H9 (cell line): ENCODE measurements at regions not wholly inside any gene's neighbourhood (a gene's known extent, or its start where the extent isn't known, plus 50 kb on each side); places are given as distances from the start of the nearest gene placed in this dataset.

ENCODE experiments used
- DNase-seq: peaks from one replicate; pipeline ENCODE4 v3.0.0-alpha.2; 2017
- H2AFZ ChIP-seq: one replicate; pipeline ENCODE4 v1.6.1; 2013; ENCODE audit warnings: mild to moderate bottlenecking, low read length, control low read depth, moderate library complexity
- H2AK5ac ChIP-seq: 2 replicates; pipeline ENCODE4 v1.6.1; 2013; ENCODE audit warnings: low read length, control low read depth, mixed read lengths; ENCODE audit not compliant: insufficient read length
- H2BK120ac ChIP-seq: one replicate; pipeline ENCODE4 v1.6.1; 2013; ENCODE audit warnings: low read depth, mild to moderate bottlenecking, low read length, control low read depth, inconsistent platforms; ENCODE audit not compliant: poor library complexity, severe bottlenecking
- H2BK12ac ChIP-seq: 2 replicates; pipeline ENCODE4 v1.6.1; 2013; ENCODE audit warnings: low read length, control low read depth, mixed read lengths, low read depth; ENCODE audit not compliant: insufficient read length
- H2BK15ac ChIP-seq: 2 replicates; pipeline ENCODE4 v1.6.1; 2013; ENCODE audit warnings: low read depth, low read length, control low read depth
- H2BK20ac ChIP-seq: one replicate; pipeline ENCODE4 v1.6.1; 2013; ENCODE audit warnings: low read depth, mild to moderate bottlenecking, low read length, control low read depth, inconsistent platforms; ENCODE audit not compliant: poor library complexity, severe bottlenecking
- H2BK5ac ChIP-seq: 2 replicates; pipeline ENCODE4 v1.6.1; 2013; ENCODE audit warnings: low read length, control low read depth, mixed read lengths; ENCODE audit not compliant: insufficient read length
- H3K14ac ChIP-seq: 2 replicates; pipeline ENCODE4 v1.6.1; 2013; ENCODE audit warnings: low read length, control low read depth; ENCODE audit not compliant: insufficient read depth
- H3K18ac ChIP-seq: 2 replicates; pipeline ENCODE4 v1.6.1; 2013; ENCODE audit warnings: low read depth, mild to moderate bottlenecking, mixed read lengths, low read length, control low read depth; ENCODE audit not compliant: insufficient read length
- H3K23ac ChIP-seq: 2 replicates; pipeline ENCODE4 v1.6.1; 2013; ENCODE audit warnings: low read length, control low read depth, mixed read lengths, low read depth; ENCODE audit not compliant: insufficient read length
- H3K23me2 ChIP-seq: 2 replicates; pipeline ENCODE4 v1.6.1; 2013; ENCODE audit warnings: low read depth, mild to moderate bottlenecking, mixed read lengths, low read length, control low read depth; ENCODE audit not compliant: insufficient read length, poor library complexity, severe bottlenecking
- H3K27ac ChIP-seq: 2 replicates; pipeline ENCODE4 v1.5.1; 2013; ENCODE audit warnings: low read length, control low read depth, mixed read lengths, low read depth; ENCODE audit not compliant: insufficient read length
- H3K27me3 ChIP-seq: 2 replicates; pipeline ENCODE4 v1.6.1; 2013; ENCODE audit warnings: low read length, control low read depth, inconsistent platforms; ENCODE audit not compliant: insufficient read depth
- H3K4ac ChIP-seq: 2 replicates; pipeline ENCODE4 v1.6.1; 2013; ENCODE audit warnings: low read depth, mild to moderate bottlenecking, control low read depth, inconsistent platforms, low read length, moderate library complexity
- H3K4me1 ChIP-seq: 2 replicates; pipeline ENCODE4 v1.6.1; 2013; ENCODE audit warnings: low read length, control low read depth, inconsistent platforms; ENCODE audit not compliant: insufficient read depth
- H3K4me2 ChIP-seq: 2 replicates; pipeline ENCODE4 v1.6.1; 2013; ENCODE audit warnings: low read length, control low read depth, mixed read lengths; ENCODE audit not compliant: insufficient read length, insufficient read depth
- H3K56ac ChIP-seq: 2 replicates; pipeline ENCODE4 v1.6.1; 2013; ENCODE audit warnings: low read depth, mild to moderate bottlenecking, mixed read lengths, low read length, control low read depth; ENCODE audit not compliant: insufficient read length
- H3K79me1 ChIP-seq: 2 replicates; pipeline ENCODE4 v1.6.1; 2013; ENCODE audit warnings: low read depth, mild to moderate bottlenecking, moderate library complexity, low read length, control low read depth, inconsistent platforms; ENCODE audit not compliant: insufficient read depth, poor library complexity, severe bottlenecking
- H3K79me2 ChIP-seq: 2 replicates; pipeline ENCODE4 v1.6.1; 2013; ENCODE audit warnings: low read length, control low read depth, inconsistent platforms; ENCODE audit not compliant: insufficient read depth
- H3K9ac ChIP-seq: 2 replicates; pipeline ENCODE4 v1.6.1; 2013; ENCODE audit warnings: low read length, control low read depth, mixed read lengths; ENCODE audit not compliant: insufficient read length; ENCODE audit errors: extremely low read depth
- H3K9me3 ChIP-seq: one replicate; pipeline ENCODE4 v1.6.1; 2013; ENCODE audit warnings: low read depth, low read length, inconsistent platforms; ENCODE audit not compliant: control insufficient read depth
- H3T11ph ChIP-seq: one replicate; pipeline ENCODE4 v1.6.1; 2013; ENCODE audit warnings: mild to moderate bottlenecking, low read length, control low read depth, inconsistent platforms
- H4K20me1 ChIP-seq: one replicate; pipeline ENCODE4 v1.6.1; 2013; ENCODE audit not compliant: control insufficient read depth, insufficient read length, insufficient read depth
- H4K5ac ChIP-seq: 2 replicates; pipeline ENCODE4 v1.6.1; 2013; ENCODE audit warnings: low read depth, mild to moderate bottlenecking, mixed read lengths, low read length, control low read depth; ENCODE audit not compliant: insufficient read length
- H4K8ac ChIP-seq: replicated peaks from 2 replicates; pipeline ENCODE4 v1.6.1; 2013; ENCODE audit warnings: low read length, control low read depth, mixed read lengths, low read depth; ENCODE audit not compliant: insufficient read length
- H4K91ac ChIP-seq: 2 replicates; pipeline ENCODE4 v1.6.1; 2013; ENCODE audit warnings: low read depth, mild to moderate bottlenecking, moderate library complexity, mixed read lengths, low read length, control low read depth; ENCODE audit not compliant: insufficient read length
- H3K27ac Mint-ChIP-seq, 3 experiments: 2 replicates in 2 of 3; 3 replicates in 1 of 3; pipeline ENCODE4 v1.8.0; 2020 to 2021; ENCODE audit warnings: mixed read lengths in 3 of 3, mild to moderate bottlenecking in 1 of 3, moderate library complexity in 1 of 3
- H3K27me3 Mint-ChIP-seq: 2 replicates; pipeline ENCODE4 v1.8.0; 2021; ENCODE audit warnings: low read depth, mild to moderate bottlenecking, moderate library complexity, mixed read lengths
- H3K36me3 Mint-ChIP-seq, 3 experiments: 2 replicates in 2 of 3; 3 replicates in 1 of 3; pipeline ENCODE4 v1.8.0; 2020 to 2021; ENCODE audit warnings: low read depth in 3 of 3, mixed read lengths in 3 of 3; ENCODE audit not compliant: insufficient read depth in 1 of 3
- H3K4me1 Mint-ChIP-seq, 2 experiments: 2 replicates each; pipeline ENCODE4 v1.8.0; 2020; ENCODE audit warnings: mixed read lengths in 2 of 2
- H3K4me3 Mint-ChIP-seq, 2 experiments: 2 replicates in 1 of 2; 3 replicates in 1 of 2; pipeline ENCODE4 v1.8.0; 2020 to 2021; ENCODE audit warnings: mild to moderate bottlenecking in 2 of 2, mixed read lengths in 2 of 2, moderate library complexity in 1 of 2
- H3K9me3 Mint-ChIP-seq, 2 experiments: 2 replicates in 1 of 2; 3 replicates in 1 of 2; pipeline ENCODE4 v1.8.0; 2020; ENCODE audit warnings: mild to moderate bottlenecking in 2 of 2, mixed read lengths in 2 of 2, moderate library complexity in 1 of 2
- WGBS: extraction: QIAGEN DNeasy Blood & Tissue Kit; methylation state at CpG from one replicate; pipeline ENCODE4 v1.1.7; 2013; ENCODE audit warnings: missing lambda C conversion rate, low lambda C conversion rate, mixed read lengths; ENCODE audit not compliant: insufficient read length; ENCODE audit errors: extremely low coverage; 5-methylcytosine and 5-hydroxymethylcytosine counted together
- TF ChIP-seq, protein P1 (sequence below): fragments of 200-600 bp; sonication (generic); conservative IDR thresholded peaks from 3 replicates; pipeline ENCODE4 v1.8.0; 2021; ENCODE audit warnings: antibody characterized with exemption, mild to moderate bottlenecking

DNA sequence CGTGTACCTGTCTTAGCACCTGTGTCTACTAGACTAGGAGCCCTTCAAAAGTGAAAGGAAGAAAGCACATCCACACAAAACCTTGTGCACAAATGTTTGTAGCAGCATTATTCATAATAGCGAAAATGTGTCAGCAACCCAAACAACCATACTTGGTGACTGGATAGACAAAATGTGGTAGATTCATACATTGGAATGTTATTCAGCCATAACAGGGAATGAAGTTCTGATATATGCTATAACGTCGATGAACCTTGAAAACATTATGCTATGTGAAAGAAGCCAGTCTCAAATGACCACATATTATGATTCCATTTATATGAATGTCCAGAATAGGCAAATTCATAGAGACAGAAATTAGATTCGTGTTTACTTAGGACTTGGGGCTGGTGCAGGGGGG, 57.8 kb upstream of the LARP1 start:
- Histone ChIP-seq H2BK5ac (no peak overlapping the region), H4K20me1 (no peaks in the 10 kb centered on the region), H3K23me2 (no peaks in the 10 kb centered on the region), H4K5ac (no peak overlapping the region), H3K4me2 (peak overlapping the region; percentile 48), H3K79me1 (no peaks in the 10 kb centered on the region), H2BK120ac (no peak overlapping the region), H2BK20ac (no peak overlapping the region), H3K27ac (peak overlapping the region; percentile 92), H2AFZ (no peak overlapping the region), H3T11ph (no peak overlapping the region), H3K79me2 (no peaks in the 10 kb centered on the region; the same call in 1 of the 2 replicates), H3K18ac (no peak overlapping the region), H3K9me3 (no peaks in the 10 kb centered on the region), H3K56ac (no peak overlapping the region), H3K4ac (no peak overlapping the region), H2BK15ac (no peak overlapping the region), H3K4me1 (peaks cover 18% of the 10 kb centered on the region), H3K14ac (no peak overlapping the region), H3K27me3 (no peaks in the 10 kb centered on the region), H3K9ac (no peak overlapping the region), H4K91ac (no peak overlapping the region), H2BK12ac (no peak overlapping the region), H3K23ac (no peak overlapping the region), H4K8ac (no peak overlapping the region), H2AK5ac (peak overlapping the region; percentile 36)
- Mint-ChIP-seq H3K4me1 (peaks cover 46 to 51% of the 10 kb centered on the region in 2 experiments), H3K4me3 (peak overlapping the region in 1 of 2 experiments; percentile 35; a peak in 2 of 5 replicates), H3K9me3 (peaks cover 4 to 7% of the 10 kb centered on the region in 2 experiments; a peak in 3 of 5 replicates), H3K27me3 (no peaks in the 10 kb centered on the region), H3K27ac (peak overlapping the region; percentile 1 to 94 (median 93); a peak in 5 of 7 replicates), H3K36me3 (peaks cover 3 to 15% (median 4%) of the 10 kb centered on the region in 3 experiments; a peak in 5 of 7 replicates)
- DNase-seq, result no peak
- WGBS, result no CpG with 5 or more reads among the region's 5 CpGs
- TF ChIP-seq, protein P1, sequence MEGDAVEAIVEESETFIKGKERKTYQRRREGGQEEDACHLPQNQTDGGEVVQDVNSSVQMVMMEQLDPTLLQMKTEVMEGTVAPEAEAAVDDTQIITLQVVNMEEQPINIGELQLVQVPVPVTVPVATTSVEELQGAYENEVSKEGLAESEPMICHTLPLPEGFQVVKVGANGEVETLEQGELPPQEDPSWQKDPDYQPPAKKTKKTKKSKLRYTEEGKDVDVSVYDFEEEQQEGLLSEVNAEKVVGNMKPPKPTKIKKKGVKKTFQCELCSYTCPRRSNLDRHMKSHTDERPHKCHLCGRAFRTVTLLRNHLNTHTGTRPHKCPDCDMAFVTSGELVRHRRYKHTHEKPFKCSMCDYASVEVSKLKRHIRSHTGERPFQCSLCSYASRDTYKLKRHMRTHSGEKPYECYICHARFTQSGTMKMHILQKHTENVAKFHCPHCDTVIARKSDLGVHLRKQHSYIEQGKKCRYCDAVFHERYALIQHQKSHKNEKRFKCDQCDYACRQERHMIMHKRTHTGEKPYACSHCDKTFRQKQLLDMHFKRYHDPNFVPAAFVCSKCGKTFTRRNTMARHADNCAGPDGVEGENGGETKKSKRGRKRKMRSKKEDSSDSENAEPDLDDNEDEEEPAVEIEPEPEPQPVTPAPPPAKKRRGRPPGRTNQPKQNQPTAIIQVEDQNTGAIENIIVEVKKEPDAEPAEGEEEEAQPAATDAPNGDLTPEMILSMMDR, result no peak
